Mesendoderm (in vitro differentiated cells): ENCODE measurements at regions not wholly inside any gene's neighbourhood (a gene's known extent, or its start where the extent isn't known, plus 50 kb on each side); places are given as distances from the start of the nearest gene placed in this dataset.

Experiments used
- DNase-seq: peaks from one replicate; pipeline ENCODE4 v3.0.0; 2013
- H2AK5ac ChIP-seq: 2 replicates; pipeline ENCODE4 v1.6.1; 2013; ENCODE audit warnings: low read length, inconsistent platforms
- H2BK120ac ChIP-seq: 2 replicates; pipeline ENCODE4 v1.6.1; 2013; ENCODE audit warnings: low read depth, mild to moderate bottlenecking, low read length, moderate library complexity, mixed read lengths
- H2BK15ac ChIP-seq: replicated peaks from 2 replicates; pipeline ENCODE4 v1.6.1; 2013; ENCODE audit warnings: low read depth, mild to moderate bottlenecking, moderate library complexity
- H2BK5ac ChIP-seq: 2 replicates; pipeline ENCODE4 v1.6.1; 2013; ENCODE audit warnings: low read length, inconsistent platforms
- H3K18ac ChIP-seq: 2 replicates; pipeline ENCODE4 v1.6.1; 2013; ENCODE audit warnings: mild to moderate bottlenecking, low read length, mixed read lengths
- H3K23ac ChIP-seq: one replicate; pipeline ENCODE4 v1.6.1; 2013; ENCODE audit warnings: low read length
- H3K27ac ChIP-seq: 2 replicates; pipeline ENCODE4 v1.5.1; 2013; ENCODE audit warnings: low read depth, mild to moderate bottlenecking, inconsistent platforms, low read length, moderate library complexity
- H3K27me3 ChIP-seq: 2 replicates; pipeline ENCODE4 v1.6.1; 2013; ENCODE audit warnings: low read length, control low read depth, mild to moderate bottlenecking, inconsistent platforms; ENCODE audit not compliant: insufficient read depth, poor library complexity
- H3K36me3 ChIP-seq: 2 replicates; pipeline ENCODE4 v1.6.1; 2013; ENCODE audit warnings: low read length, inconsistent platforms; ENCODE audit not compliant: control insufficient read depth, insufficient read depth
- H3K4ac ChIP-seq: one replicate; pipeline ENCODE4 v1.6.1; 2013; ENCODE audit warnings: low read depth, mild to moderate bottlenecking, low read length, moderate library complexity
- H3K4me1 ChIP-seq: 2 replicates; pipeline ENCODE4 v1.6.1; 2013; ENCODE audit warnings: low read depth, low read length, inconsistent platforms; ENCODE audit not compliant: control insufficient read depth
- H3K4me2 ChIP-seq: 2 replicates; pipeline ENCODE4 v1.6.1; 2013; ENCODE audit warnings: low read length
- H3K4me3 ChIP-seq: 2 replicates; pipeline ENCODE4 v1.5.1; 2013; ENCODE audit warnings: mild to moderate bottlenecking, low read length
- H3K56ac ChIP-seq: one replicate; pipeline ENCODE4 v1.6.1; 2013; ENCODE audit warnings: low read length
- H3K79me1 ChIP-seq: 2 replicates; pipeline ENCODE4 v1.6.1; 2013; ENCODE audit warnings: low read length, inconsistent platforms
- H3K79me2 ChIP-seq: 2 replicates; pipeline ENCODE4 v1.6.1; 2013; ENCODE audit warnings: mild to moderate bottlenecking, low read length; ENCODE audit not compliant: control insufficient read depth, insufficient read depth
- H3K9ac ChIP-seq: 2 replicates; pipeline ENCODE4 v1.6.1; 2013; ENCODE audit warnings: low read length, inconsistent platforms
- H4K5ac ChIP-seq: one replicate; pipeline ENCODE4 v1.6.1; 2013; ENCODE audit warnings: low read length
- H4K8ac ChIP-seq: one replicate; pipeline ENCODE4 v1.6.1; 2013; ENCODE audit warnings: low read depth, mild to moderate bottlenecking, control low read depth, low read length, moderate library complexity
- WGBS: extraction: QIAGEN DNeasy Blood & Tissue Kit; methylation state at CpG from one replicate; pipeline ENCODE4 v1.1.7; 2013; ENCODE audit warnings: low lambda C conversion rate, missing lambda C conversion rate; ENCODE audit not compliant: insufficient coverage; ENCODE audit errors: extremely low coverage; 5-methylcytosine and 5-hydroxymethylcytosine counted together

- Histone ChIP-seq H3K27me3 (no peaks in the 10 kb centered on the region), H3K79me2 (peaks cover 7% of the 10 kb centered on the region), H3K56ac (no peak overlapping the region), H3K4me1 (peaks cover 10% of the 10 kb centered on the region), H3K9ac (no peak overlapping the region), H4K5ac (no peak overlapping the region), H2BK120ac (no peak overlapping the region), H3K4ac (no peak overlapping the region), H3K36me3 (no peaks in the 10 kb centered on the region), H3K23ac (no peak overlapping the region), H3K27ac (no peak overlapping the region), H4K8ac (no peak overlapping the region), H3K79me1 (peaks cover 4% of the 10 kb centered on the region), H3K4me3 (no peak overlapping the region), H3K18ac (no peak overlapping the region), H2BK15ac (no peak overlapping the region), H2BK5ac (no peak overlapping the region), H2AK5ac (no peak overlapping the region), H3K4me2 (no peak overlapping the region)
- no CpG with 5 or more reads among the region's 3 CpGs for WGBS
- DNase-seq, result no peak
These were observed 156.3 kb downstream of the FAT3 start for GRCh38 chr11:92380882-92381281.

GRCh38 chr11:92382311-92382710 is 157.7 kb downstream of the FAT3 start:
- H3K23ac ChIP-seq, result no peak overlapping the region
- H2AK5ac ChIP-seq, result no peak overlapping the region
- H3K79me1 ChIP-seq, result peaks cover 7% of the 10 kb centered on the region
- no peak overlapping the region for H2BK120ac ChIP-seq
- no peak overlapping the region for H3K4me3 ChIP-seq
- H3K79me2 ChIP-seq, result peaks cover 7% of the 10 kb centered on the region
- H3K27ac ChIP-seq, result no peak overlapping the region
- H3K36me3 ChIP-seq, result no peaks in the 10 kb centered on the region
- H3K56ac ChIP-seq, result no peak overlapping the region
- no peak overlapping the region for H3K18ac ChIP-seq
- no peak overlapping the region for H3K4me2 ChIP-seq
- H2BK5ac ChIP-seq, result no peak overlapping the region
- no CpG with 5 or more reads among the region's 3 CpGs for WGBS
- H2BK15ac ChIP-seq, result no peak overlapping the region
- H4K8ac ChIP-seq, result no peak overlapping the region
- no peak overlapping the region for H3K9ac ChIP-seq
- DNase-seq, result peak; percentile 25
- no peaks in the 10 kb centered on the region for H3K27me3 ChIP-seq
- no peak overlapping the region for H4K5ac ChIP-seq
- no peak overlapping the region for H3K4ac ChIP-seq
- peaks cover 7% of the 10 kb centered on the region for H3K4me1 ChIP-seq

- Histone ChIP-seq H2BK15ac (no peak overlapping the region), H3K4me3 (no peak overlapping the region), H3K4me1 (peaks cover 7% of the 10 kb centered on the region), H3K27me3 (no peaks in the 10 kb centered on the region), H3K36me3 (no peaks in the 10 kb centered on the region), H4K8ac (no peak overlapping the region), H3K79me1 (peaks cover 5% of the 10 kb centered on the region), H3K4ac (no peak overlapping the region), H3K4me2 (no peak overlapping the region), H3K9ac (no peak overlapping the region), H3K79me2 (peaks cover 5% of the 10 kb centered on the region), H2BK5ac (no peak overlapping the region), H2AK5ac (no peak overlapping the region), H4K5ac (no peak overlapping the region), H3K18ac (no peak overlapping the region), H3K23ac (no peak overlapping the region), H2BK120ac (no peak overlapping the region), H3K56ac (no peak overlapping the region), H3K27ac (no peak overlapping the region)
- no CpG with 5 or more reads among the region's 1 CpG for WGBS
- peak; percentile 84 for DNase-seq
These were observed 158.8 kb downstream of the FAT3 start for GRCh38 chr11:92383430-92383829.

GRCh38 chr11:92384358-92384757 is 159.7 kb downstream of the FAT3 start:
- no peak overlapping the region for H3K4me2 ChIP-seq
- H3K4me3 ChIP-seq, result no peak overlapping the region
- H3K4me1 ChIP-seq, result peaks cover 7% of the 10 kb centered on the region
- no peak overlapping the region for H2AK5ac ChIP-seq
- no peak overlapping the region for H2BK15ac ChIP-seq
- peaks cover 3% of the 10 kb centered on the region for H3K79me1 ChIP-seq
- no peaks in the 10 kb centered on the region for H3K36me3 ChIP-seq
- no peak for DNase-seq
- no peak overlapping the region for H2BK5ac ChIP-seq
- no peak overlapping the region for H4K5ac ChIP-seq
- H2BK120ac ChIP-seq, result no peak overlapping the region
- H4K8ac ChIP-seq, result no peak overlapping the region
- no CpG with 5 or more reads among the region's 2 CpGs for WGBS
- no peak overlapping the region for H3K4ac ChIP-seq
- H3K56ac ChIP-seq, result no peak overlapping the region
- no peaks in the 10 kb centered on the region for H3K27me3 ChIP-seq
- H3K79me2 ChIP-seq, result peaks cover 4% of the 10 kb centered on the region
- no peak overlapping the region for H3K23ac ChIP-seq
- H3K9ac ChIP-seq, result no peak overlapping the region
- H3K27ac ChIP-seq, result no peak overlapping the region
- H3K18ac ChIP-seq, result no peak overlapping the region

GRCh38 chr11:92384802-92385201 is 160.2 kb downstream of the FAT3 start:
- Histone ChIP-seq H4K5ac (no peak overlapping the region), H3K79me1 (peaks cover 3% of the 10 kb centered on the region), H2AK5ac (no peak overlapping the region), H3K23ac (no peak overlapping the region), H3K79me2 (peaks cover 4% of the 10 kb centered on the region), H3K18ac (no peak overlapping the region), H4K8ac (no peak overlapping the region), H2BK120ac (no peak overlapping the region), H3K4ac (no peak overlapping the region), H3K9ac (no peak overlapping the region), H3K36me3 (no peaks in the 10 kb centered on the region), H3K27ac (no peak overlapping the region), H2BK5ac (no peak overlapping the region), H3K4me3 (no peak overlapping the region), H3K4me1 (peaks cover 7% of the 10 kb centered on the region), H3K56ac (no peak overlapping the region), H3K4me2 (no peak overlapping the region), H2BK15ac (no peak overlapping the region), H3K27me3 (no peaks in the 10 kb centered on the region)
- no CpG with 5 or more reads among the region's 2 CpGs for WGBS
- DNase-seq, result no peak

GRCh38 chr11:92386577-92386976 is 162.0 kb downstream of the FAT3 start:
- Histone ChIP-seq H2BK5ac (no peak overlapping the region), H4K5ac (no peak overlapping the region), H3K4me1 (peaks cover 5% of the 10 kb centered on the region), H3K23ac (no peak overlapping the region), H3K18ac (no peak overlapping the region), H3K79me1 (peaks cover 3% of the 10 kb centered on the region), H3K36me3 (no peaks in the 10 kb centered on the region), H3K4me3 (no peak overlapping the region), H2AK5ac (no peak overlapping the region), H2BK15ac (no peak overlapping the region), H3K27me3 (no peaks in the 10 kb centered on the region), H3K56ac (no peak overlapping the region), H3K9ac (no peak overlapping the region), H3K4me2 (no peak overlapping the region), H4K8ac (no peak overlapping the region), H3K4ac (no peak overlapping the region), H2BK120ac (no peak overlapping the region), H3K79me2 (peaks cover 2% of the 10 kb centered on the region), H3K27ac (no peak overlapping the region)
- no CpG with 5 or more reads among the region's 5 CpGs for WGBS
- DNase-seq, result no peak
